Hippocampal formation (tissue), 2 donors: ENCODE measurements at regions not wholly inside any gene's neighbourhood (a gene's known extent, or its start where the extent isn't known, plus 50 kb on each side); places are given as distances from the start of the nearest gene placed in this dataset.

Source experiments
- DNase-seq, 2 donors: peaks; one replicate each; lab custom pipeline; 2025; lab: John Stamatoyannopoulos, UW

DNA sequence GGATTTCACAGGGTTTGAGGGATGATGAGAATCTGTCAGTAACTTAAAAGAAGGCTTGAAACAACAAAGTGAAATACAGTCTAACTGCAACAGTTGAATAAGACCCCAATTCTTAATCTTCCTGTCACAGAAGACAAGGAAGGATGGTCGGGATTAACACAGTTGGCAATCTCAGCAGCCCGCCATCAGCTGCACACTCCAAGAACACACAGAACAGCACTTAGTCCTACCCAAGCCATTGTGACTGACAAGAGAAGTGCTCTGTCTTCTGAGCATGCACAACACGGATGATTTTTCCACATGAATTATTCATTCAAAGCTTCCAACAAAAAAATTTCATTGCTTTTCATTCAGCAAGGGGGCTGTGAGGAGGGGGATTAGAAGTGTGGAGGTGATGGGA is 576.1 kb downstream of the TLE4 start:
- no peak for DNase-seq

DNA sequence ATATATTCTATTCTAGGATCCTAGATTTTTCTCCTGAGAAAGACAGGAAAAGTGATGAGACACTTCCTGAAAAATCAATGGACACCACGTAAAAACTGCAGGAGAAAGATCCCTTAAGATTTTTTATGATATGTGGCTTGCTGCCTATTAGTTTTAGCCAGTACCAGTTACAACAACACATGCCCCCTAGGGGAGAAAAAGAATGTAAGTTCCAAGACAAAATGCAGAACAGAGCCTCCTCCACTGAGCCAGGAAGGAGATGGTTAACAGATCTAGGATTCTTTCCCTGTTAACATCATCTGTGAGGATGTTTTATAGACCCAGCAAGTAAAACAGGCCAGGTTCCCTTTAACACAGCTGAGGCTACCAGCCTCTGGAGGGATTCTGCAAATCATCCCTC is 574.7 kb downstream of the TLE4 start:
- no peak for DNase-seq

DNA sequence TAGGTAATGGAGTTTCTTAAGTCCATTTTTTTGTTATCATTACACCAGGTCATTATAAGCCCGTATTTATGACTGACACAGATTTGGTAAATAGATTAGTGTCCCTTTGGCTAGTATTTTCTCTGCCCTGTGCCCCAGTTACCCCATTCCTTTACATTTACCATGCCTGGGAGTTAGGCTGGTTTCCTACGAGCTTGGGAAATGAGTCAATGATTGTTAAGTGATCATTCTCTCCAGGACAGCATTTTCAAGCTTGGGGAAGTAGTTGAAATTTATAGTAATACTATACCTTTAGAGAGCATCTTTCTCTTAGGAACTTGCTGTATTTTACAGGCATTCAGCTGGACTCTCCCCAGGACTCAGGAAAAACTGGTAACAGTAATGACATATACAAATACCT is 573.1 kb downstream of the TLE4 start:
- DNase-seq: no peak

DNA sequence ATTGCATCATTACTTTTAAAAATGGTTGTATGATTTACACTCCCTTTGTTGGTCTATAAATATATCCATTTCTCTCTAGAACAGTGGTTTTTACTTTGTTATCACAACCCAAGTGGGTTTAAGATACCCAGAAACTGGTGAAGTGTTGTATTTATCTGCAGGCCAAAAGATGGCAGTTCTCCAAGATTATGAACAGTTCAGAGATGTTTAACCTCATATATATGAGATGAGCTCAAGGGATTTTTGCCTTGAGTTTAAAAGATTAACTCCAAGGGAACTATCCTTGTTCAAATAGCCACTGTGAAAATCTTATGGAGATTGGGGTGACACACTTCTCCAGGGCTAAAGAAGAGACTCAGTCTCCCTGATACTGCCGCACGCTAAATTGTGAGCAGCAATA is 572.6 kb downstream of the TLE4 start:
- no peak for DNase-seq

DNA sequence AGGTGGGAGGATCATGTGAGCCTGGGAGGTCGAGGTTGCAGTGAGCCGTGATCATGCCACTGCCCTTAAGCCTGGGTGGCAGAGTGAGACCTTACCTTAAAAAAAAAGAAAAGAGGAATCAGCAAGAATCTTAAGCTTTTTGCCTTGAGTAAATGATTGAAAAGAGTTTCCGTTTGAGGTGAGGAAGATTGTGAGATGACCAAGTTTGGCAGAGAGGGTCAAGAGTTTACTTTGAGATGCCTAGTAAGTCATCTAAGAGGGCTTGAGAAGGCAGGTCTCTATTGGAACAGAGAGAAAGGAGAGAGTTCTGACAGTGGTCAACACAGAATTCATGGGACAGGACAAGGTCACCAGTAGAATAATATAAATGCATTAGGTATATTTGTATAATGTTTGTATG is 572.1 kb downstream of the TLE4 start:
- DNase-seq: no peak

DNA sequence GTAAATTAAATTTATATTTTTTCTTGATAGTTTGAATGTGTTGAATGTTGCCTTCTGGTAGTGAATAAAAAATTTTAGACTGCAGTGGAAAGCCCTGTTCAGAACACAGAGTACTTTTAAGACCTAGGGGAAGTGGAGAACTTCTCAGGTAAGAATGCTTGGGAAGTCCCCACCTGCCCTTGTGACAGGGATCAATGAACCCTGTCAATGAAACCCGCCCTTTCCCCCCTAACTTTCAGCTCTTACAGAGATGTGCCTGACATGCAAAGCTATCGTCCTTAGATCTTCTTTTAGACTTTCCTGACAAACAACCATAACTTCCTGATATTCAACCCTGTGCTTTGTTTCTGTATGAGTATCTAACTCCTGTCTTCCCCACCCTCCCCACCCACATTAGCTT is 562.7 kb downstream of the TLE4 start:
- DNase-seq: no peak

DNA sequence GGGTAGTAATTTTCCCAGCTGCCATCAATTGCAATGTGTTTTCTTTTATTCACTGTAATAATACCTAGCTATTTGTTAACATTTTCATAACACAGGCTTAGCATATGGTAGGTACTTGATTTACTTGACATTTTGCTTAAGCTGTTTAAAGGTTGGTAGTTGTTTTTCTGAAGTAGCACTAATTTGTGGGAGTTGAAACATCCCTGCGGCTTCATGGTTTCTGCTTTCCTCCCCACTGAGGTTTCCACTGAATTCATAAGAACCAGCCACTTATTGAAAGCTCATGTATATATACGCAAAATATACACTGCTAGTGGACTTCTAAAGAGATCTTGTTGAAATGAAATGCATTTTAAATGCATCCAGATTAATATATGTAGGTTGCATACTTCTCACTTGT is 559.9 kb downstream of the TLE4 start:
- DNase-seq: no peak

DNA sequence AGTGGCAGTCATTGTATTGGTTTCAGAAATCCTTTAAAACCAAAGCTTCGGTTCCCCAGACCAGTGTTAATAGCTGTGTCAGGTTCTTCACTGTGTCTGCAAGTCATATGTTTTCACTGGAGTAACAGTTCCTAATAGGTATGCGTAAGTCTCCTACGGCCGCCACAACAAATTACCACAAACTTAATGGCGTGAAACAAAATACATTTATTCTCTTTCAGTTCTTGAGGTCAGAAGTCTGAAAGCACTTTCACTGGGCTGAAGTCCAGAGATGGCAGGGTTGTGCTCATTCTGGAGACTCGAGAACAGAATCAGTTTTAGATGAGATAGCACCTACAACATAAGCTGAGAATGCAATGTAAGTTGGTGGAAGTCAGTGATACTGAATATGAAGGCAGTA is 556.2 kb downstream of the TLE4 start:
- DNase-seq: no peak

DNA sequence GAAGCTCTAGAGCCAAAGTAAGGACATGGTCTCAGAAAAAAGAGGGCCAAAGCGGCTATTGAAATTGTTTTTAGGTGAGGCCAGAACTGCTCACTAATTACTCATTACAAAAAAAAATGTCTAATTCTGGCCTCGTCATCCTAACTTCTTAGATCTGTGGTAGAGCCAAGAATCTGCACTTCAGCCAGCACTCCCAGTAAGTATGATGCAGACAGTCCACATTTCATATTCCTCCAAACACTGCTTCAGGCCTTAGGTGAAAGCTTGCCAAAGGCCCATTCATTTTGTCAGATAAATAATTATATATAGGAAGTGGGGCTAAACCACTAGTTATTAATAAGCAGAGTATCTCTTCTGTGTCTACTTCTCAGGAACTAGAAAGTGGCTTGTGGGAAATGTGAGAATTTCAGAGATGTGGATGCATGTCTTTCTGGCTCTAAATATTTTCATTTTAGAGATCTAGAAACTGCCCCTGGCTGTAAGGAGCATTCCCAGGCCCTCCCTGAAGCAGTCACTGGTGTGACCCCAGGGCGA is 554.0 kb downstream of the TLE4 start:
- DNase-seq: no peak

DNA sequence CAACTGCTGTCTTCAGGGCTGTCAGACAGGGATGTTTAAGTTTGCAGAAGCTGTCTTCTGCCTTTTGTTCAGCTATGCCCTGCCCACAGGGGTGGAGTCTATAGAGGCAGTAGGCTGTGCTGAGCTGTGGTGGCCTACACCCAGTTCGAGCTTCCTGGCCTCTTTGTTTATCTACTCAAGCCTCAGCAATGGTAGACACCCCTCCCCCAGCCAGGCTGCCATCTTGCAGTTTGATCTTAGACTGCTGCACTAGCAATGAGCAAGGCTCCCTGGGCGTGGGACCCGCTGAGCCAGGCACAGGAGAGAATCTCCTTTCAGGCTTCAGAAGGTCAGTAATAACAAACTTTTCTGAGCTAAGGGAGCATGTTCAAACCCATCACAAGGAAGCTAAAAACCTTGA is 545.3 kb downstream of the TLE4 start:
- DNase-seq: no peak

DNA sequence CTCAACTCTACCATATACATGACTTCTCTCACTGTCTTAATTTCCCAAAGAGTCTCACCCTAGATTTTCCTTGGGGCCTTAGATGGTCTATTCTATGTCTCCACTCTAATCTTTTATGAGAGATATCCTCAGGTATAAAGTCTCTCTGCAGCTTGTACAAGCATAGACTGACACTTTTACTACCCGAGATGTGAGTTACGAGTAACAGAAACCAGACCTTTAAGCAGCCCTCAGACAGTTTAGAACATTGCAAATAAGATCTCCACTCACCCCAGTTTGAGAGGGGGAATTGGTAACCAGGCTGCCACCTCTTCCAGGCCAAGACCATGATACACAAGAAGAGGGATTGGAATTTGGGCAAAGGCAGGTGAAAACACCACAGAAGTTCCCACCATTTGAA is 542.5 kb downstream of the TLE4 start:
- no peak for DNase-seq

DNA sequence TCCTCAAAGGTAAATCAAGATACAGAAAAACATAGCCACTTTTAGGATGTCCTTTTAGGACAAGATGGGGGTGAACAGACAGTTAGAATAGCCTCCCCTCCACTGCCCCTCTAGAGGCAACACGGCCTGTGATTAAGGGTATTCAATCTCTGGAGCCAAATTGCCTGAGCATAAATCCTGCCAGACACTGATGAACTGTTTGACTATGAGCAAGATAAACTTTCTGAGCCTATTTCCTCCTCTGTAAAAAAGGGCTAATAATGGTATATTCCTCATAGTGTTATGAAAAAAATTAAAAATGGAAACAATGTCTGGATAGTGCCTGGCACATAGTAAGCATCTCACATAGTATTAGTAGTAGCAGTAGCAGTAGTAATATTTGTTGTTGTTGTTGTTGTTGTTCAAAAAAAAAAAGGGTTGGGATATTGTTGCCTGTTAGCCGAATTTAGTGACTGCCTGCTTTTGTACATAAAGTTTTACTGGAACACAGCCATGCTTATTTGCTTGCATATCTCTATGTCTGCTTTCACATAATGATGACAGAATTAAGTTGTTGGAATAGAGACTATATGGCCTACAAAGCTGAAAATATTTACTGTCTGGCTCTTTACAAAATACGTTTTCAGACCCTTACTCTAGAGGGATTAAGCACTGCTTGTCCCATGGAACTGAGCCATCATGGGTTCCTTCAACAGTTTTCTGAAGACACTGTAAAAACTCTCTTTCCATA is 536.3 kb downstream of the TLE4 start:
- no peak for DNase-seq

DNA sequence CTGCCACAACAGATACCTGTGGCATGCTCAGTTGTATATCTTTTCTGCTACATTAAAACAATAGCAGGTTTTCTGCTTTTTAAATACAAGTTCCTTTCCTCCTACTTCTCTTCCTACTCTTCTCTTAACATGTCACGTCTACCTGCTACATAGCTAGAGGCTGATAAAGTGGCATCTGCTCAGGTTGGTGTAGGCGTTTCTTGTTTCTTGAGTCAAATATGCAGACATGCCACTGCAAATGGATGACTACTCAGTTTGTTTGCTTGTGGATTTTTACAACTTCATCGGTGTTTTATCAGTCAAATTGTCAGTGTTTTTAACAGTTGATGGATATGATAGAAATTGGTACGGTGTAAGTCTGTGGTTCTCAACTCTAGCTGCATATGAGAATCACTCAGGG is 525.7 kb downstream of the TLE4 start:
- DNase-seq: no peak

DNA sequence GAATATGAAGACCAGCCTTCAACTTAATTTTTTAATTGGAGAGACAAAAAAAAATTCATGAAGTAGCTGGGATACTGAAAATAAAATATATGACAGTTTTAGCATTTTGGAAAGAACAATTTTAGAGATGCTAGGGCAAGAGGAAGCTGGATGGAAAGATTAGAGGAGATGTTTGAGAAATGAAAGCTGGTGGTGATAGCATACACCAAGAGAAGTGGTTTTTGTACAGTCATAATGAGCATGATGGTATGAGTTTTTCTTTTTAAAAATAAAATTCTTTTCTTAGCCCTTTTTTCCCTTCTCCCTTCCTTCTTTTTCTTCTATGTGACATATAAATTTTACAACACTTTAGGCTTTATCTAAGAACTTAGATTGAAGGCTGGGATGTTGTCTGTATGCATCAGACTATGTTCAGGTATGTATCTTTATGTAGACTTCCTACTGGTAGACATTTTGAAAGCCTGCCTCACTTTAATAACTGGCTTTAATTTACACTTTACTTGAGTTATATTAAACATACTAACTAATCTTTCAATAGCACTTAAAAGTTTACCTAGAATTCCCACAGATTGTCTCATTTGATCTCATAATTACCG is 522.5 kb downstream of the TLE4 start:
- no peak for DNase-seq

DNA sequence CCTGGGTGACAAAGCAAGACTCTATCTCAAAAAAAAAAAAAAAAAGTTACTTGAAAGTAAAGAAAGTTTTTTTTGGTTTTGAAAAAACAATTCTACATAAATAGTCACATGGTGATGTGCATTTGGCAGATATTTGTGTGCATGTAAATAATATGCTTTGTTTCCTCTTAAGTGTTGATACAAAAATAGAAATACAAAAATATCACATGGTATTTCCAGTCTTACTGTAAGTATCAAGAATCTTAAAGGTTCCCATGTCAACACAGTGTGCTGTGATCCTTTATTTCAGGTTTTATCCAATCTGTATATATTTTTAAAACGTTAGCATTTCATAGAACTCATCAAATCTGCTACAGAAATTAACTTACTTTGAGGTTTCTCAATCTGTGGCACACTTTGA is 521.9 kb downstream of the TLE4 start:
- no peak for DNase-seq

DNA sequence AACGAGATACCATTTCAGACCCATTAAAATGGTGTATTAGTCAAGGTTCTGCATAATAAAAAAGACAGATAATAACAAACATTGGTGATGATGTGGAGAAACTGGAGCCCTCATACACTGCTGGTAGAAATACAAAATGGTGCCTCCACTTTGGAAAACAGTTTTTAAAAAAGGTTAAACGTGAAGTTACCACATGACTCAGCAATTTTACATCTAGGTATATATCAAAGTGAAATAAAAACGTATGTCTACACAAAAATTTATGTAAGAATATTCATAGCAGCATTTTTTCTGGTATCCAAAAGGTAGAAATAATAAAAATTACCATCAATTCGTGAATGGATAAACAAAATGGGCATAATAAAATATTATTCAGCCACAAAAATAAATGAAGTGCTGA is 519.8 kb downstream of the TLE4 start:
- no peak for DNase-seq

DNA sequence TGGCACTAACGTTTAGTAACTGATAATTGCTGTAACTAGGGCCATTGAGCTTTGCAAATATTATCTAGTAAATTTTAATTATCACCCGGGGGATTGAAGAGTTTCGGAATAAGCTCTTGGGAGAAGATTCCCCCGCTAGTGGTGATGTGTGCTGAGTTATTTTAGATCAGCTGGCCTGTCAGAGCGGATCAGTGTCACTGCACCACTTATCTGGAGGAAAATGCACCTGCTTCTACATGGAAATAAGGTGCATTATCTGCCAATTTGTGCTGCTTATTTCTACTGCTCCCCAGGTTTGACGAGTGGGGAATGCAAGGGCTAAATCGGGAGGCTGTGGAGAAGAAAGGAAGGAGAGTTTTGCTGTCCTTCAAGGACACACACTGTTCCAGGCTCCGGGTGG is 518.6 kb downstream of the TLE4 start:
- no peak for DNase-seq

DNA sequence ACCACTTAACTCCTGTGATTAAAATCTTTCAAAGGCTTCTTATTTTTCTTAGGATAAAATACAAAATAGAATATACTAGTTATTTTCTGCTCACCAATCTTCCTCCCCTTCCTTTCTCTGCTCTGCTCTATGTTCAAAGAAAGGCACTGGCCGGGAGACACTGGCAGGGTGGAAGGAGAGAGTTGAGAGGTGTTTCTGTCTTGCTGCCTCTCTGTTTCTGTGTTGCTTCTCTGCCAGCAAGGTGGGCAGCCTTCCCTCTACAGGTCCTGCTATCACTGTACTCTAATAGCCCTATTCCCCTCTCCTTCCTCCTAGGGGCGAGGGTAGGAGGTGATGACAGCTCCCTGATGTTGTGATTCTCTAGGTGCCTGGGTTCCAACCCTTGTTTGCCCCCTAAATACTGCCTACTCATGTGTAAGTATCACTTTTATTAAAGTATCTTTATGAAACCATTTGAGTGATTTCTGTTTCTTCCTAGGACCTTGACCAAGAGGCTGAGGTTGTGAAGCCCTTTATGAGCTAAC is 515.1 kb downstream of the TLE4 start:
- no peak for DNase-seq

DNA sequence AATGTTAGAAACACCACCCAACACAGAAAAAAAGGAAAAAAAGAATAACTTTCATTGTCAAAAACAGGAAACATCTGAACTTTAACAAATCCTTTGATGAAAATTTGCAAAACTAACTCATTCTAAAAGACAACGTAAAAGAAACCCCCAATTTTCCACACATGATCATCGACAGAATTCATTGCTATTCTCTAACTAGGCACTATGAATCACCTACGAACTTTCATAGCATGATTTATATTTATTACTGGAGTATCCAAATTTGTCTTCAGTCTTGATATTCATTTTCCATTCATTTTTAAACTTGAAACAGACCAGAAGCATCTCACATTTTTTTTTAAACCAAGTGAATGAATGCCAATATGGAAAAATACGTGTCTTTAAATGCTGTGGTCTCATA is 514.6 kb downstream of the TLE4 start:
- no peak for DNase-seq

DNA sequence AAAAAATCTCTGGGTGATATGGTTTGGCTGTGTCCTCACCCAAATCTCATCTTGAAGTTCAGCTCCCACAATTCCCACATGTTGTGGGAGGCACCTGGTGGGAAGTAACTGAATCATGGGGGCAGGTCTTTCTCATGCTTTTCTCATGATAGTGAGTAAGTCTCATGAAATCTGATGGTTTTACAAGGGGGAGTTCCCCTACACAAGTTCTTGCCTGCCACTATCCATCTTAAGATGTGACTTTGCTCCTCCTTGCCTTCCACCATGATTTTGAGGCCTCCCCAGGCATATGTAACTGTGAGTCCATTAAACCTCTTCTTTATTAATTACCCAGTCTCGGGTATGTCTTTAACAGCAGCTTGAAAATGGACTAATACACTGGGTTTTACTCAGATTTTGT is 513.9 kb downstream of the TLE4 start:
- no peak for DNase-seq

DNA sequence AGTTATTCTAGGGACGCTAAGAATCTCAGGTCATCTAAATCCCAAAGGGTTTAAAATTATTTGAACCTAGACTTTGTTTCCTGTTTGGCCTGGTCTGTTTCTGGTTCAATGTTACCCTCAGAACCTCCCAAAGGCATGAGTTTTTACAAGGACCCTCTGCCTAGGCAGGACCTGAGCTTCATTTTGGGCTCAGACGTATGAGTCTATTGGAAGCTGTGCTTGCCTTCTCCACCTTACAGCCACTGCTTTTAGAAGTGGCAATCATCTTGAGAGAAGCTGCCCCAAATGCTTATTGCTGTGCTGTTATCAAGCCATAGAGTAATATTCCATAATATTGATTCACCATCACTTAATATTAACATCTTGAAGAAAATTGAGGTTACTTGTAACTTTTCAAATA is 510.4 kb downstream of the TLE4 start:
- no peak for DNase-seq

DNA sequence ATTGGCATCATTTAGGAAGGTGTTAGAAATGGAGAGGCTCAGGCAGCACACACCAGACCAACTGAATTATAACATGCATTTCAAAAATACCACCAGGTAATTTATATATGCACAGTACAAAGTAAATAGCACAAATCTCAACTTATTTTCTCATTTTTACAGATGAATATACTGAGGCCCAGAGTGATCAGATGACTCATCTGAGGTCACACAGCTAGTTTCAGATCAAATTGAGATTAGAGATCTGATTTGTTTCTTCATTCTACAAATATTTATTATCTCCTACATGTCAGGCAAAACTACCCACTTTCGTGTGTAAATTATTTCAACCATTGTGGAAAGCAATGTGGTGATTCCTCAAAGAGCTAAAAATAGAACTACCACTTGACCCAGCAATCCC is 507.1 kb downstream of the TLE4 start:
- DNase-seq: no peak

DNA sequence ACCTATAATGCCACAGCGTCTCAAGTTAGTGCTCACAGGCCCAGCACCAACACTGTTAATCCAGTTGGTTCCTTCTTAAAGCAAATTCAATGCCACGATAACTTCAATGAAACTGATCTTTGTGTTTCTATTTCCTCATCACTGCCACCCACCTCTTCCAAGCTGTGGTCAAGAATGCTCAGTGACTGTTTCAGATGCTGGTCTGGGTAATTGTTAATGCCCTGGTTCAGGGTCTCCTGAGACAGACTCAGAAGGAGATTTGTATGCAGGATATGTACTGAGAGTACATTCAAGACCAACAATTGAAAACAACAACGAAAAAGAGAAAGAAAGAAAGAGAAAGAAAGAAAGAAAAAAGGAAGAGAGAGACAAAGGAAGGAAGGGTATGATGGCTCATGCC is 505.3 kb downstream of the TLE4 start:
- DNase-seq: no peak

DNA sequence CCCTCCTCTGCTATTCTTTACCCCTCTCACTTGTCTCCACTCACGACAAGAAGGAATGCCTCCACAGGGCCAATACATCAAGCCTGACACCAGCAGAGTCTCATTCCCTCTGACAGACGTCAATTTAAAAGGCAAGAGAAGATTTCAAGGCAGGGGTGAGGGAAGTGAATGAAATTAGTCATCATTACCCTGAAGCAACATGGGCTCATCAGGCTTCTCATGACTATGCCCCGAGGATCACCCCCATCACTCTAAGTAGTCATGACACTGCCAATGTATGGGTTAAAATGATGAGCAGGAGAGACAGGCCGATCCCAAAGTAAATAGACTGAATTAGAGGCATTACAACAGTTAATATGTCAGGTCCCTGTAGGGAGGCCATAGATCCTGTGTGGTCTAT is 504.4 kb downstream of the TLE4 start:
- DNase-seq: no peak
